HTR-8/SVneo (cell line): ENCODE measurements at regions not wholly inside any gene's neighbourhood (a gene's known extent, or its start where the extent isn't known, plus 50 kb on each side); places are given as distances from the start of the nearest gene placed in this dataset.
"Not testable (repeated sequence)": the region's sequence is repeated elsewhere in the genome, so short reads cannot be mapped to it uniquely, and the experiment has no call there.

Experiments
- DNase-seq: peaks from one replicate; pipeline ENCODE4 v3.0.0; 2011; ENCODE audit warnings: low spot score, mixed read lengths; ENCODE audit not compliant: insufficient read length
- FAIRE-seq: peaks from 2 replicates; lab custom pipeline; 2011; peaks lifted over from hg19 to GRCh38; lab: Jason Lieb, UNC

DNA sequence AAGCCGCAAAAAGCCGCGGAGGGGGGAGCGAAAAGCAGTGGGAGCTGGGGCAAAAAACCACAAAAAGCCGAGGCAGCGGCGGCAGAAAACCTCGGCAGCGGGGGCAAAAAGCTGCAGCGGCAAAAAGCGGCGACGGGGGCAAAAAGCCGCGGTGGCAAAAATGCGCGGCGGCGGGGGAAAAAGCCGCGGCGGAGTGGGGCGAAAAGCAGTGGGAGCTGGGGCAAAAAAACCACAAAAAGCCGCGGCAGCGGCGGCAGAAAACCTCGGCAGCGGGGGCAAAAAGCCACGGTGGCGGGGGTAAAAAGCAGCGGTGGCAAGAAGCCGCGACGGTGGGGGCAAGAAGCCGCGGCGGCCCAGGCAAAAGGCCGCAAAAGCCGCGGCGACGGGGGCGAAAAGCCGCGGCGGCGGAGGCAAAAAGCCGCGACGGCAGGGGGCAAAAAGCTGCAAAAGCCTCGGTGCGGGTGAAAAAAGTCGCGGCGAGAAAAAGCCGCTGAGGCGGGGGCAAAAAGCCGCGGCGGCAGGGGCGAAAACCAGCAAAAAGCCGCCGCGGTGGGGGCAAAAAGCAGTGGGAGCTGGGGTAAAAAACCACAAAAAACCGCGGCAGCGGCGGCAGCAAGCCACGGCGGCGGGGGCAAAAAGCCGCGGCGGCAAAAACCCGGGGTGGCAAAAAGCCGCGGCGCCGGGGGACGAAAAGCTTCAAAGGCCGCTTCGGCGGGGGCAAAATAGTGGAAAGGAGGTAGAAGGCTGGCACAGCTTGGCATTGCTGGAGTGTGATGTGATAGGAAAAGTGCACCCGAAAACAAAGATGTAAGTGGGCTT is 135.9 kb downstream of the ZNF92 start:
- FAIRE-seq (no peak), DNase-seq (no peak)

DNA sequence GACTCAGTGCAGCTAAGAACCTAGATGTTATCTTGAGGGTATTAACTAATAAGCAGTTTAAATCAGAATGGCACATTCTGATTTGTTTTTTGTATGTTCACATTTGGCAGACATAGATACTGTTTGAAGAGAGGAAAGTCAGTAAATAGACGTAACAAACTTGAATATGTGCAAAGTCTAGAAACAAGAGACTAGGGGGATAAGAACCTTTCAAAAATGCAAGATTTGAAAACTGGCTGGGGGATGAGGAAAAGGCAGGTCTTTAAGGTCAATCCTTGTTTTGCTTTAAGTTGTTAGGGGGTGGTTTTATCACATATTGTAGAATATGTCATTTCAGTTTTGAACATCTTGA is 136.5 kb downstream of the ZNF92 start:
- FAIRE-seq, DNase-seq: not testable (repeated sequence)

DNA sequence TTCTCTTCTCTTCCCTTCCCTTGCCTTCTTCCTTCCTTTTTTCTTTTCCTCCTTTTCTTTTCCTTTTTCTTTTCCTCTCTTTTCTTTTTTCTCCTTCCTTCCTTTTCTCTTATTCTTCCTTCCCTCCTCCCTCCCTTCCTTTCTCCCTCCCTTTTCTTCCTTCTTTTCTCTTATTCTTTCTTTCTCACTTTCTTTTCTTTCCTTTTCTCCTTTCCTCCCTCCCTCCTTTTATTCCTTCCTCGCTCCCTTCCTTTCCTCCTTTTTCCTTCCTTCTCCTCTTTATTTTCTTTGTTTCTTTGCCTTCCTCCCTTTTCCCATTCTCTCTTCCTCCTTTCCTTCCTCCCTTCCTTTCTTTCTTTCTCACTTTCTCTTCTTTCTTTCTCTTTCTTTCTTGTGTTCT is 146.1 kb downstream of the ZNF92 start:
- not testable (repeated sequence) for FAIRE-seq, DNase-seq

DNA sequence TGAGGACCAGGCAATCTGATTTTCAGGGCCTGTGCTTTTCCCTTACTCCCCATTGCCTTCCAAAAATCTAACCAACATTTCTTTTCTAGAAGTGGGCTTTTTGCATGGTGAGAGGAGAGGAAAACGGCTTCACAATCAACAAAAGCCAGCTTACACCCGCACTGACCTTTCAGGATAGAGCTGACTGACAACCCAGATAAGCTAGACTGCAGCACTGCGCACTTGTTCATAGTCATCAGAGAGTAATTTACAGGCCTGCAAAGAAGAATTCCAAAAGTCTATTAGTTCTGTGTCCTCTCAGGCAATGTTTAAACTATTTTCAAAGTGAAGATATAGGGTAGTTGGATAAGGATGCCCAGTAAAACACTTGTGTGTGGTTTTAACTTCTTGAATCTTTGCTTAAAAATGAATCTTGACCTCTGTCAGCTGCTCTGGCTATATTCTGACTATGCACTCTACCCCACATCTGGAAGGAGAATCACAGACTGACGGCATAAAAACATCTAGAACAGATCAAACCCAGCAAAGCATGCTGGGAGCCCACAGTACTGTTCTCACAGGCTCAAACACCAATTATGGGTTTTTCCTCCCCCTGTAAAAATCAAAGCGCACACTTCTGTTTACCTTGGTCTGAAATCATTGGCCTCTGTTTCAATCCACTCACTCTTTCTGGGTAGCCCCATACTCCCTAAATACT is 172.0 kb downstream of the ZNF92 start:
- not testable (repeated sequence) for FAIRE-seq, DNase-seq

DNA sequence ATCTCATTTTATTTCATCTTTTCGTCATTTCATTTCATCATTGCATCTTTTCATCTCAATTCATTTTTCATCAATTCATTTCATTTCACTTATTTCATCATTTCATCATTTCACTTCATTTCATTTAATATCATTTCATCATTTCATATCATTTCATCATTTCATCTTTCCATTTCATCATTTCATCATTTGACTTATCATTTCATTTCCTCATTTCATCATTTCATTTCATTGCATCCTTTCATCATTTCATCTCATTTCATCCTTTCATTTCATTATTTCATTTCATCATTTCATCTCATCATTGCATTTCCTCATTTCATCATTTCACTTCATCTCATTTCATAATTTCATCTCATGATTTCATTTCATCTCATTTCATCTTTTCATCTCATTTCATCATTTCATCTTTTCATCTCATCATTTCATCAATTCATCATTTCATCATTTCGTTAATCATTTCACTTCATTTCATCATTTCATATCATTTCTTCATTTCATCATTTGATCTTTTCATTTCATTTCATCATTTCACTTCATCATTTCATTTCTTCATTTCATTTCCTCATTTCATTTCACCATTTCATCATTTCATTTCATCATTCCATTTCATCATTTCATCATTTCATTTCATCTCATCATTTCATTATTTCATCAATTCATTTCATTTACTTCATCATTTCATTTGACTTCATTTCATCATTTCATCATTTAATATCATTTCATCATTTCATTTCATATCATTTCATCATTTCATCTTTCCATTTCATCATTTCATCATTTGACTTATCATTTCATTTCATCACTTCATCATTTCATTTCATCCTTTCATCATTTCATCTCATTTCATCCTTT is 176.2 kb downstream of the ZNF92 start:
- not testable (repeated sequence) for DNase-seq, FAIRE-seq

DNA sequence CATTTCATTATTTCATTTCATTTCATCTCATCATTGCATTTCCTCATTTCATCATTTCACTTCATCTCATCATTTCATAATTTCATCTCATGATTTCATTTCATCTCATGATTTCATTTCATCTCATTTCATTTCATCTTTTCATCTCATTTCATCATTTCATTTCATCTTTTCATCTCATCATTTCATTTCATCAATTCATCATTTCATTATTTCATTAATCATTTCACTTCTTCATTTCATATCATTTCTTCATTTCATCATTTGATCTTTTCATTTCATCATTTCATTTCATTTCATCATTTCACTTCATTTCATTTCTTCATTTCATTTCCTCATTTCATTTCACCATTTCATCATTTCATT is 176.8 kb downstream of the ZNF92 start:
- not testable (repeated sequence) for FAIRE-seq, DNase-seq

DNA sequence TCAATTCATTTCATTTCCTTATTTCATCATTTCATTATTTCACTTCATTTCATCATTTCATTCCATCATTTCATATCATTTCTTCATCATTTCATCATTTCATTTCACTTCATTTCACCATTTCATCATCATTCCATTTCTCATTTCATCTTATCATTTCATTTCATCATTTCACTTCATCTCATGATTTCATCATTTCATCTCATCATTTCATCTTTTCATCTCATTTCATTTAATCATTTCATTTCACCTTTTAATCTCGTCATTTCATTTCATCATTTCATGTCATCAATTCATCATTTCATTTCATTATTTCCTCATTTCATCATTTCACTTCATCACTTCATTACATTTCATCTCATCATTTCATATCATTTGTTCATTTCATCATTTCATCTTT is 177.4 kb downstream of the ZNF92 start:
- not testable (repeated sequence) for DNase-seq, FAIRE-seq

DNA sequence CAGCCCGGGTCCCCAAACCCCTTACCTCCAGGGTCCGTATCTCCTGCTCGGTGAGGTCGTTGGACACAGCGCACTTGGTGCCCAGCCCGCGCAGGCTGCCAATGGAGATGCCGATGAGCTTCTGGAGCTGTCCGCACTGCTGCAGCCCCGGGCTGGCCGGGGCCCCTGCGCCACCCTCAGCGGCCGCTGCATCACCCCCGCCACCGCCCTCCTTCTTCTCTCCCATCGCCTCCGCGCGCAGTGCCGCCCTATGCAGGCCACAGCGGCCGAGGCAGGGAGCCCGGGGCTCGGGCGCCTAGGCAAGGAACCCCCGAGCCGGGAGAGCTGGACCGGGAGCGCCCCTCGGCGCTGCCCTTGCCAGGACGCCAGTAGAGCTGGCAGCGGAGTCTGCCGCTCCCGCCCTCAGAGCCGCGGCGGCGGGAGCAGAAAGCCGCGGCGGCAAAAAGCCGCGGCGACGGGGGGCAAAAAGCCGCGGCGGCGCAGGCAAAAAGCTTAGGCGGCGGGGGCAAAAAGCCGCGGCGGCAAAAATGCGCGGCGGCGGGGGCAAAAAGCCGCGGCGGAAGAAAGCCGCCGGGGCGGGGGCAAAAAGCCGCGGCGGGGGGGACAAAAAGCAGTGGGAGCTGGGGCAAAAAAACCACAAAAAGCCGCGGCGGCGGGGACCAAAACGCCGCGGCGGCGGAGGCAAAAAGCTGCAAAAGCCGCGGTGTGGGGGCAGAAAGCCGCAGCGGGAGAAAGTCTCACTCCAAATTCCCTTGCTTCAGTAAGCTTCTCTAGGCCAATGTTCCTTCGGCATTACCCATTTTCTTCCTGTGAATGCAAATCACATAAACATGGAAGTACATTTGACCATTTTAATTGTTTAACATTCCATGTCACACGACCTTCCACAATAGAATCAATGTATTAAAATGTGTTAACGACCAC is 181.2 kb downstream of the ZNF92 start:
- not testable (repeated sequence) for DNase-seq, FAIRE-seq

DNA sequence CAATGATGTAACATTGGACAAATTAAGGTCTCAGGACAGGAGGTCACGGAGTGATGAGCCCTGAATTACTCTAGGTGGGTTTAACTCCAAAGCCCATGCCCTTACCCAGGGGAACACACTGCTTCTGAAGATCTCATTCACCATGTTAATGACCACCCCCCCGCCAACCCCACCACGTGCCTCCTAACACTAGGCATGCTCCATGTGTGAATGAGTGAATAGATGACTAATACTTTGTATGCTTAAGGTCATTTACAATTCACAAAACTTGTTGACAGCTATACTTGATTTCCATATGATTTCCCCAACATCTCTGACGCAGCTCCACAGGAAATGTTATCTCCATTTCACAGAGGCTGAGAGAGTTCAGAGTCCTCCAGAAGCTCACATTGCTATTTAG is 184.9 kb downstream of the ZNF92 start:
- FAIRE-seq, DNase-seq: not testable (repeated sequence)

DNA sequence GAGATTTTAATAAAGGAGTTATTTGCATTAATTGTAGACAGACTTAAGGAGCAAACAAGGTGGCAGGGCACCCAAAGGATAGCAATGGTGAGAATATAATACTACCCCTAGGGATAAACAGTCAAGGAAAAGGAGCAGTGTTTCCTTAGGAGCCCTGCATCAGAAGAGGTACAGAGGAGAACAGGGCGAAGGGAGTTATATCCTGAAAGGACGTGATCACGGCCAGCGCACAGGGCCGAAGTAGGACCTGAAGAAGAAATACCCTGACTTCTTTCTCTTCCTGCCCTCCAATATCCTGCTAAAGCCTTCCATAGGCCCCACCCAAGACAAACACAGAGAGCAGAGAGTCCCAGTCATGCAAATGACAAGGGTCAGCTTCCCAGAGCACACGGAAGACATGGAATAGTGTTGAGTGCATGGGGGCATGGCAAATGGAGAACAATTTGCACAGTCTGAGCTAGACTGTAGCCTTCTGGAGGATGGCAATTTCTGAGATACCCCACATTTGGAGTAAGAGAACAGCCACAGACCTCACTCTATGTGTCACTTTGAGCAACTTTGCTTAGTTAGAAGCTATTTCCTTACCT is 188.2 kb downstream of the ZNF92 start:
- FAIRE-seq, DNase-seq: not testable (repeated sequence)

DNA sequence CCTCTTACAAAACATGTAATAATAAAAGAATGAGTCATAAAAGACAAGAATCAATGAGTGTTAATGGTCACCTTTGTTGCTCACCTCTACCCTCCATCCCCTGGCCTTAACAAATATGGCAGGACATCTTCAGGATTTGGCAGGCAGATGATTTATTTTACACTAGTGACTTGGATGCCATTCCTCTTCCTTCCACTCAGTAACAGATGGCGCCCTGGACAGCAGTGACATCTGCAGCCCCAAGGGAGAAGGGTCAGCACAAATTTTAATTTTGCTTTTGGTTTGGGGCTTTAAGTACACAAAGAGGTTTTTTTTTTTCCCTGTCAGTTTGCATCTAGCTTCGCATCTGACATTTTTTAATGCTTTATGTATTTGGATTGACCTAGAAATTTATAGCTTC is 188.9 kb downstream of the ZNF92 start:
- not testable (repeated sequence) for DNase-seq, FAIRE-seq

DNA sequence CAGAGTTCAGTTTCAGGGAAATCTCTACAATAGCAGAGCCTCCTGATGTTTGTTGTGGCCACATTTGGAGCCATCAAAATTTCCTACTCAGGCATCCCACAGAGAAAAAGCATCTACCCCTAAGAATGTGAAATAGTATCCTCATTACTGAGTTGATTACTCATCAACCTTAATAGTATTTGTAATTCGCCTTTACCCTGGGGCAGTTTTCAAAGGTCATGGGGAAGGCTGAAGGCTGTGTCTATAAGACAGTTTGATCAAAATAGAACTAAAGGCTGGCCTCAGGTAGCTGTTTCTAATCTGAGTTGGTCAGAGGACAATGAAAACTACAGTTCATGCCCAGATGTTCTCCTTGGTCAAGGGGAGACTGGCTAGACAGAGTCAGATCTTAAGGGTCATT is 189.7 kb downstream of the ZNF92 start:
- not testable (repeated sequence) for DNase-seq, FAIRE-seq

DNA sequence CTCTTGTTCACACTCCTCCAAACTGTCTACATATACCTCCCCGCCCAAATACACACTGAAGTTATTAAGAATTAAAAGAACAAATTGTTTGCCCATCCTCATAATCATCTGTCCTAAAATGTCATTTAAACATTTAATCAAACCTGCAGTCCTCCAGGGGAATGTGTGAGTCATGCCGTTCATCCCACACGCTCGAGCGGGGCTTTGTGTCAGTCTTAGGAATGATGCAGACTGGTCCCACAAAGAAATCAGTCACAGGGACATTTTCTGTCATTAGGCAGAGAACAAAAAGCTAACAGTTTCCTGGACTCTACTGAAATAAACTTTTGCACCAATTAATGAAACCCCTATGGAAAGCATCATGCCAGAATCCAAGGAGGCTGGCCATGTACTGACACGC is 194.6 kb downstream of the ZNF92 start:
- not testable (repeated sequence) for DNase-seq, FAIRE-seq

DNA sequence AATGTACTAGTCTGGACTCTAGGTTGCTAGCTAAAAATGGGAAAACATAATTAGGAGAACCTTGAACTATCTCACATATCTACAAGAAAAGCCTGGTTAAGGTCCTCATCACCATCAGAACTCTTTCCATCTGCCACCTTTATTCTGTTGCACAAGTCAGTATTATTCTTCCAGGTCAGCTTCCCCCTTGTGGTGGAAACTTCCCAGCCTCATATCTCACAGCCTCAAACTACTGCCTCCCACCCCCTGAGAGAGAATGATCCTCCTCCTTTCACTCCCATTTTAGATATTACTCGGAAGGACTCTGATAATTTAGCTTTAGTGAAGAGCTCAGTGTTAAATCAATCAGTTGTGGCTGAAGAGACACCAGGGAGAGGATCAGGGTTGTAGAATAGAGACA is 197.3 kb downstream of the ZNF92 start:
- FAIRE-seq, DNase-seq: not testable (repeated sequence)

DNA sequence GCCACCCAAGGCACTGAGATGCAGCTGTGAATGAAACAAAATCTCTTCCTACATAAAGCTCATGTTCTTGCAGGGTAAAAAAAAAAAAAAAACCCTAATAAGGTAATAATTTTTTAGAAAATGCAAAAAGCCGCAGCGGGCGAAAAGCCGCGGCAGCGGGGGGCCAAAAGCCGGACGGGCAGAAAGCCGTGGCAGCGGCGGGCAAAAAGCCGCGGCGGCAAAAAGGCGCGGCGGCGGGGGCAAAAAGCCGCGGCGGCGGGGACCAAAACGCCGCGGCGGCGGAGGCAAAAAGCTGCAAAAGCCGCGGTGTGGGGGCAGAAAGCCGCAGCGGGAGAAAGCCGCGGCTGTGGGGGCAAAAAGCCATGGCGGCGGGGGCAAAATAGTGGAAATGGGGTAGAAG is 198.9 kb downstream of the ZNF92 start:
- not testable (repeated sequence) for DNase-seq, FAIRE-seq

DNA sequence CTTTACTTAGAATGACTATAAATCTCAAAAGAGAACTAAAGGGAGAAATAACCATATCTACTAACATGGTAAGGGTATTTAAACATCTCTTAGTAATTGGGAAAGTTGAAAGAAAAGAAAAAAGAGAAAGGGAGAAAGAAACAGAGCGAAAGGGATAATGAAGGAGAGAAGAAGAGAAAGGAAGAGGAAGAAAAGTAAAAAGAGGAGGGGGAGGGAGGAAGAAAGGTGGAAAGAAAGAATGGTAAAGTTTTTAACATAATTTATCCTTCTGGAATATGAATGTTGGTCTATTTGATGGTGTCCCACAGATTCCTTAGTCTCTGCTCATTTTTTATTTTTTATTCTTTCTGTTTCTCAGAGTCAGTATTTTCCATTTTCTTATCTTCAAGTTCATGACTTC is 202.7 kb downstream of the ZNF92 start:
- not testable (repeated sequence) for DNase-seq, FAIRE-seq

DNA sequence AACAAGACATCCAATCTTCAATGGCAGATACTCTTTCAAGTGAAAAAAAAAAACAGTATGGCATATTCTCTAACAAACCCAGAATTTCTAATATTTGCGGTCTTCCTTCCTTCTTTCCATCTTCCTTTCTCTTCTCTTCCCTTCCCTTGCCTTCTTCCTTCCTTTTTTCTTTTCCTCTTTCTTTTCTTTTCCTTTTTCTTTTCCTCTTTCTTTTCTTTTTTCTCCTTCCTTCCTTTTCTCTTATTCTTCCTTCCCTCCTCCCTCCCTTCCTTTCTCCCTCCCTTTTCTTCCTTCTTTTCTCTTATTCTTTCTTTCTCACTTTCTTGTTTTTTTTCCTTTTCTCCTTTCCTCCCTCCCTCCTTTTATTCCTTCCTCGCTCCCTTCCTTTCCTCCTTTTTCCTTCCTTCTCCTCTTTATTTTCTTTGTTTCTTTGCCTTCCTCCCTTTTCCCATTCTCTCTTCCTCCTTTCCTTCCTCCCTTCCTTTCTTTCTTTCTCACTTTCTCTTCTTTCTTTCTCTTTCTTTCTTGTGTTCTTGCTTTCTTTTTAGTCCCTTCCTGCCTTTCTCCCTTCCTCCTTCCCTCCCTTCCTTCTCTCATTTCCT is 209.0 kb downstream of the ZNF92 start:
- not testable (repeated sequence) for DNase-seq, FAIRE-seq

DNA sequence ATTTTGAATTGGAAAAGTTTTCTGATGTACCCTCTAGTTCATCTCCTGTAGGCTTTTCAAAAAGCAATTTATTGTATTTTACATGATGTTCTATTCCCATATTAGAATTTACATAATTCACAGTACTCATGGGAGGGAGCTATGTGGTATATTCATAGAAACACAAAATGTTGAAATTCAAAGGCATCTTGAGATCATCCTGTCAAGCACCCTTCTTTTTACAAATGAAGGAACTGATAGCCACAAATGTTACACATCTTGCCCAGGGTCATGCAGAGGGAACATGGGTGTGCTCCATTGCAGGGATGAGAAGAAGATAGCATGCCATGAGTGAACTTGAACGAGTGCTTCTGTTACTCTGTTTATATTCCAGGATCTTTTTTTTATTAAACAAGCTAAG is 228.8 kb downstream of the ZNF92 start:
- not testable (repeated sequence) for FAIRE-seq, DNase-seq

DNA sequence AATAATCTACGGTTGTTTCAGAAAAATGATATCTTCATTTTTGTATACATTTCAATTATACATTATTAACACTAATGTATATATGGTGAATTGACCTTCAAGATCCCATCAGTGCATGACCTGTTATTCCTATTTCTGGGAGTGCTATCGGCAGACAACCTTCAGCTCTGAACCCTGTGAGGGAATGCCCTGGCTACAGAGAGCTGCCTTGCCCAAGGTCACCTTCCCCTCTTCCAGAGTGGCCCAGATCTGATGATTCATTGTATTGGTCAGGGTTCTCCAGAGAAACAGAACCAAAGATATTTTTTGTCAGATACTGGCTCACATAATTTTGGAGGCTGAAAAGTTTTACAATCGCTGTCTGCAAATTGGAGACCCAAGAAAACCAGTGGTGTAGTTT is 235.5 kb downstream of the ZNF92 start:
- no peak for FAIRE-seq

More for the DNA sequence above, 235.5 kb downstream of the ZNF92 start:
- DNase-seq, result no peak
